ENCODE measurements at regions not wholly inside any gene's neighbourhood (a gene's known extent, or its start where the extent isn't known, plus 50 kb on each side); places are given as distances from the start of the nearest gene placed in this dataset.
A peak's percentile ranks its signal among the peaks of the same experiment; 100 is the strongest.

GRCh38 chr13:40190641-40191100, 475.8 kb downstream of the FOXO1 start:
- no peak overlapping the region for H3K4me2 ChIP-seq (ENCODE audit: extremely low read depth, insufficient read depth, low read length)
- no peak overlapping the region for H3K4me3 ChIP-seq (replicated peaks in 1 of 4; ENCODE audit: control extremely low read depth in 1 of 4, insufficient read depth in 1 of 4, low read depth in 3 of 4, low read length in 4 of 4)
- H4K20me1 ChIP-seq (ENCODE audit: control insufficient read depth, extremely low read depth, insufficient read depth, low read length) = no peaks in the 10 kb centered on the region
- peak; percentile 88 to 89 for DNase-seq (ENCODE audit: low read depth in 2 of 2)
- H3K9ac ChIP-seq (ENCODE audit: insufficient read depth, low read length) = no peak overlapping the region
- H3K27ac ChIP-seq (ENCODE audit: insufficient read depth, low read length) = no peak overlapping the region
- no peaks in the 10 kb centered on the region for H3K36me3 ChIP-seq (ENCODE audit: control insufficient read depth, insufficient read depth, low read length)
- H3K27me3 ChIP-seq (ENCODE audit: control insufficient read depth, insufficient read depth, low read length) = no peaks in the 10 kb centered on the region
- H3K4me1 ChIP-seq (ENCODE audit: control insufficient read depth, extremely low read depth, insufficient read depth, low read length) = no peaks in the 10 kb centered on the region
- TF ChIP-seq CTCF (conservative IDR thresholded peaks at IDR 0.05 in 1 of 2, IDR thresholded peaks at IDR 0.05 in 1 of 2; ENCODE audit: low read depth in 1 of 2, low read length in 2 of 2) = no peak
- no peak for TF ChIP-seq EZH2 (IDR thresholded peaks at IDR 0.05; ENCODE audit: low read length, missing control alignments)
- no peak overlapping the region for H2AFZ ChIP-seq (ENCODE audit: low read length)
- no peaks in the 10 kb centered on the region for H3K9me3 ChIP-seq (ENCODE audit: control insufficient read depth, insufficient read depth, low read depth, low read length)
- H3K79me2 ChIP-seq (ENCODE audit: control insufficient read depth, insufficient read depth, low read length) = no peaks in the 10 kb centered on the region

GRCh38 chr13:40191186-40191980, 475.1 kb downstream of the FOXO1 start:
- Histone ChIP-seq H3K4me3 (replicated peaks in 1 of 4; ENCODE audit: control extremely low read depth in 1 of 4, insufficient read depth in 1 of 4, low read depth in 3 of 4, low read length in 4 of 4) (no peak overlapping the region), H4K20me1 (ENCODE audit: control insufficient read depth, extremely low read depth, insufficient read depth, low read length) (no peaks in the 10 kb centered on the region), H3K4me2 (ENCODE audit: extremely low read depth, insufficient read depth, low read length) (no peak overlapping the region), H3K9ac (ENCODE audit: insufficient read depth, low read length) (no peak overlapping the region), H3K27me3 (ENCODE audit: control insufficient read depth, insufficient read depth, low read length) (no peaks in the 10 kb centered on the region), H3K36me3 (ENCODE audit: control insufficient read depth, insufficient read depth, low read length) (no peaks in the 10 kb centered on the region), H3K9me3 (ENCODE audit: control insufficient read depth, insufficient read depth, low read depth, low read length) (no peaks in the 10 kb centered on the region), H3K4me1 (ENCODE audit: control insufficient read depth, extremely low read depth, insufficient read depth, low read length) (no peaks in the 10 kb centered on the region), H2AFZ (ENCODE audit: low read length) (no peak overlapping the region), H3K79me2 (ENCODE audit: control insufficient read depth, insufficient read depth, low read length) (no peaks in the 10 kb centered on the region), H3K27ac (ENCODE audit: insufficient read depth, low read length) (no peak overlapping the region)
- TF ChIP-seq EZH2 (IDR thresholded peaks at IDR 0.05; ENCODE audit: low read length, missing control alignments) (no peak), CTCF (conservative IDR thresholded peaks at IDR 0.05 in 1 of 2, IDR thresholded peaks at IDR 0.05 in 1 of 2; ENCODE audit: low read depth in 1 of 2, low read length in 2 of 2) (no peak)
- peak; percentile 15 to 71 for DNase-seq (ENCODE audit: low read depth in 2 of 2)

- H3K27me3 ChIP-seq (ENCODE audit: control insufficient read depth, insufficient read depth, low read length) = no peaks in the 10 kb centered on the region
- no peak overlapping the region for H3K9ac ChIP-seq (ENCODE audit: insufficient read depth, low read length)
- H4K20me1 ChIP-seq (ENCODE audit: control insufficient read depth, extremely low read depth, insufficient read depth, low read length) = no peaks in the 10 kb centered on the region
- no peak for TF ChIP-seq CTCF (conservative IDR thresholded peaks at IDR 0.05 in 1 of 2, IDR thresholded peaks at IDR 0.05 in 1 of 2; ENCODE audit: low read depth in 1 of 2, low read length in 2 of 2)
- no peak for TF ChIP-seq EZH2 (IDR thresholded peaks at IDR 0.05; ENCODE audit: low read length, missing control alignments)
- H3K79me2 ChIP-seq (ENCODE audit: control insufficient read depth, insufficient read depth, low read length) = no peaks in the 10 kb centered on the region
- H3K4me1 ChIP-seq (ENCODE audit: control insufficient read depth, extremely low read depth, insufficient read depth, low read length) = no peaks in the 10 kb centered on the region
- DNase-seq (ENCODE audit: low read depth in 2 of 2) = no peak
- H3K36me3 ChIP-seq (ENCODE audit: control insufficient read depth, insufficient read depth, low read length) = no peaks in the 10 kb centered on the region
- H3K4me2 ChIP-seq (ENCODE audit: extremely low read depth, insufficient read depth, low read length) = no peak overlapping the region
- H3K27ac ChIP-seq (ENCODE audit: insufficient read depth, low read length) = no peak overlapping the region
- no peaks in the 10 kb centered on the region for H3K9me3 ChIP-seq (ENCODE audit: control insufficient read depth, insufficient read depth, low read depth, low read length)
- no peak overlapping the region for H2AFZ ChIP-seq (ENCODE audit: low read length)
- no peak overlapping the region for H3K4me3 ChIP-seq (replicated peaks in 1 of 4; ENCODE audit: control extremely low read depth in 1 of 4, insufficient read depth in 1 of 4, low read depth in 3 of 4, low read length in 4 of 4)
Observed at GRCh38 chr13:40192452-40192851, 474.0 kb downstream of the FOXO1 start.

Measured in fibroblast of lung (primary cell).